ENCODE measurements at regions not wholly inside any gene's neighbourhood (a gene's known extent, or its start where the extent isn't known, plus 50 kb on each side); places are given as distances from the start of the nearest gene placed in this dataset.

DNA sequence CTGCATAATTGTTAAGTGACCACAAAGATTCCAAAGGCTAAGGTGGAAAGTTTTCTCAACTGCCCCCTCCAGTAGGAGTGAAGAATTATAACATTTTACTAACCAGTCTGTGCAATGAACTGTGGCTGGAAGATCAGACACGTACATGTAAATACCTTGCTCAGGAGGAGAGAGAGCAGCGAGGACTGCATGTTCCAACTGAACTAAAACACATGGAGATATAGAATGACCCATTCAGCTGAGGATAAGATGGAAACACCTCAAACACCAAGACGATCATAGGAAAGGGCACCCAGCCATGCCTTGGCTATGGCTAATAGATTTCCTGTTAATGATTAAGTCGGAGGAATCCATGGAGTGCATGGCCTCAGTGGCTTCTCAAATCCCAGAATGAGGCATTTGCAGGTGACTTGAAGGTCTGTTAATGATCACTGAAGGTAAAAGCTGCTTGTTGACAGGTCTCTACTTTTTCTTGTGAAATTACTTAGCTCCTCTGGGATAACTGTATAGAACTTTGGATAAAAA, 875.6 kb downstream of the TFAP2A start:
- FAIRE-seq (no peak), DNase-seq (no peak)
- H3K9me3 ChIP-seq (ENCODE audit: control insufficient read depth in 2 of 2, insufficient read depth in 1 of 2, low read depth in 1 of 2, low read length in 1 of 2): no peaks in the 10 kb centered on the region
- no peak overlapping the region for H3K4me3 ChIP-seq (ENCODE audit: low read depth in 1 of 3, low read length in 3 of 3)
- no peaks in the 10 kb centered on the region for H3K27me3 ChIP-seq (ENCODE audit: control insufficient read depth in 3 of 3, insufficient read depth in 3 of 3, low read length in 3 of 3)
- WGBS, 3 donors: 24 to 64% (median 37%) methylated on average over 4 of the region's 4 CpGs
- H3K27ac ChIP-seq (ENCODE audit: low read depth in 1 of 3, low read length in 2 of 3): no peak overlapping the region
- no peaks in the 10 kb centered on the region for H3K36me3 ChIP-seq (ENCODE audit: control insufficient read depth in 3 of 3, insufficient read depth in 2 of 3, low read depth in 1 of 3, low read length in 3 of 3)
- no peaks in the 10 kb centered on the region for H3K4me1 ChIP-seq (ENCODE audit: control insufficient read depth in 3 of 3, insufficient read depth in 2 of 3, low read depth in 1 of 3, low read length in 2 of 3)

GRCh38 chr6:9537381-9537780, 877.5 kb downstream of the TFAP2A start:
- Histone ChIP-seq H3K27ac (ENCODE audit: low read depth in 1 of 3, low read length in 2 of 3) (no peak overlapping the region), H3K9me3 (ENCODE audit: control insufficient read depth in 2 of 2, insufficient read depth in 1 of 2, low read depth in 1 of 2, low read length in 1 of 2) (no peaks in the 10 kb centered on the region), H3K36me3 (ENCODE audit: control insufficient read depth in 3 of 3, insufficient read depth in 2 of 3, low read depth in 1 of 3, low read length in 3 of 3) (no peaks in the 10 kb centered on the region), H3K4me3 (ENCODE audit: low read depth in 1 of 3, low read length in 3 of 3) (no peak overlapping the region), H3K4me1 (ENCODE audit: control insufficient read depth in 3 of 3, insufficient read depth in 2 of 3, low read depth in 1 of 3, low read length in 2 of 3) (no peaks in the 10 kb centered on the region), H3K27me3 (ENCODE audit: control insufficient read depth in 3 of 3, insufficient read depth in 3 of 3, low read length in 3 of 3) (no peaks in the 10 kb centered on the region)
- FAIRE-seq (no peak), DNase-seq (no peak)
- WGBS, 3 donors: 82 to 92% (median 85%) methylated on average over 2 of the region's 2 CpGs

GRCh38 chr6:9535106-9535505, 879.8 kb downstream of the TFAP2A start:
- Histone ChIP-seq H3K4me3 (ENCODE audit: low read depth in 1 of 3, low read length in 3 of 3) (no peak overlapping the region), H3K4me1 (ENCODE audit: control insufficient read depth in 3 of 3, insufficient read depth in 2 of 3, low read depth in 1 of 3, low read length in 2 of 3) (no peaks in the 10 kb centered on the region), H3K27me3 (ENCODE audit: control insufficient read depth in 3 of 3, insufficient read depth in 3 of 3, low read length in 3 of 3) (no peaks in the 10 kb centered on the region), H3K9me3 (ENCODE audit: control insufficient read depth in 2 of 2, insufficient read depth in 1 of 2, low read depth in 1 of 2, low read length in 1 of 2) (no peaks in the 10 kb centered on the region), H3K27ac (ENCODE audit: low read depth in 1 of 3, low read length in 2 of 3) (no peak overlapping the region), H3K36me3 (ENCODE audit: control insufficient read depth in 3 of 3, insufficient read depth in 2 of 3, low read depth in 1 of 3, low read length in 3 of 3) (no peaks in the 10 kb centered on the region)
- FAIRE-seq (no peak), DNase-seq (no peak)
- 68 to 82% (median 79%) methylated on average over 2 of the region's 2 CpGs for WGBS, 3 donors

GRCh38 chr6:9532621-9533557, 882.0 kb downstream of the TFAP2A start:
- 82 to 87% (median 84%) methylated on average over 3 of the region's 3 CpGs for WGBS, 3 donors
- Histone ChIP-seq H3K4me3 (ENCODE audit: low read depth in 1 of 3, low read length in 3 of 3) (no peak overlapping the region), H3K27ac (ENCODE audit: low read depth in 1 of 3, low read length in 2 of 3) (no peak overlapping the region), H3K36me3 (ENCODE audit: control insufficient read depth in 3 of 3, insufficient read depth in 2 of 3, low read depth in 1 of 3, low read length in 3 of 3) (no peaks in the 10 kb centered on the region), H3K4me1 (ENCODE audit: control insufficient read depth in 3 of 3, insufficient read depth in 2 of 3, low read depth in 1 of 3, low read length in 2 of 3) (no peaks in the 10 kb centered on the region), H3K27me3 (ENCODE audit: control insufficient read depth in 3 of 3, insufficient read depth in 3 of 3, low read length in 3 of 3) (no peaks in the 10 kb centered on the region), H3K9me3 (ENCODE audit: control insufficient read depth in 2 of 2, insufficient read depth in 1 of 2, low read depth in 1 of 2, low read length in 1 of 2) (no peaks in the 10 kb centered on the region)
- FAIRE-seq (no peak), DNase-seq (no peak)

- H3K4me3 ChIP-seq (ENCODE audit: low read depth in 1 of 3, low read length in 3 of 3): no peak overlapping the region
- DNase-seq: no peak
- H3K27me3 ChIP-seq (ENCODE audit: control insufficient read depth in 3 of 3, insufficient read depth in 3 of 3, low read length in 3 of 3): no peaks in the 10 kb centered on the region
- H3K9me3 ChIP-seq (ENCODE audit: control insufficient read depth in 2 of 2, insufficient read depth in 1 of 2, low read depth in 1 of 2, low read length in 1 of 2): no peaks in the 10 kb centered on the region
- no peaks in the 10 kb centered on the region for H3K36me3 ChIP-seq (ENCODE audit: control insufficient read depth in 3 of 3, insufficient read depth in 2 of 3, low read depth in 1 of 3, low read length in 3 of 3)
- no peak overlapping the region for H3K27ac ChIP-seq (ENCODE audit: low read depth in 1 of 3, low read length in 2 of 3)
- no peak for FAIRE-seq
- 44 to 65% (median 51%) methylated on average over 4 of the region's 4 CpGs for WGBS, 3 donors
- no peaks in the 10 kb centered on the region for H3K4me1 ChIP-seq (ENCODE audit: control insufficient read depth in 3 of 3, insufficient read depth in 2 of 3, low read depth in 1 of 3, low read length in 2 of 3)
Measured at GRCh38 chr6:9527679-9528286, 887.1 kb downstream of the TFAP2A start.

DNA sequence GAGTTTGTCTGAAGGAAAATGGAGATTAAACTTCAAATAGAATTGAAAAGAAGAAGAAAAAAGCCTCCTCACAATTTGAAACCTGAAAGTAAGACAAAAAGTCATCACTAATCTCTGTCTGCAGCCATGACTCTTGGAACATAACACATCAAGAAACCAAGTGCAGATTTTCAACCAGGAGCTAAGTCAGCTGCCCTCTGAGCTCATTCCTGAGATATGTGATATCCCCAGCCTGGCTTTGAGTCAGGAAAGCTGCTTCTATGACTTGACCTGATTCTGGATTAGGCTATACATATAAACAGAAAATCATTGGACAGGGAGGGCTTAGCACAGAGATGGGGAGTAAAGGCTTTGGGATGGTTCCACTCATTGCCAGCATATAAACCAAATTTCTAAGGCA, 891.4 kb downstream of the TFAP2A start:
- Histone ChIP-seq H3K9me3 (ENCODE audit: control insufficient read depth in 2 of 2, insufficient read depth in 1 of 2, low read depth in 1 of 2, low read length in 1 of 2) (no peaks in the 10 kb centered on the region), H3K27ac (ENCODE audit: low read depth in 1 of 3, low read length in 2 of 3) (no peak overlapping the region), H3K4me3 (ENCODE audit: low read depth in 1 of 3, low read length in 3 of 3) (no peak overlapping the region), H3K36me3 (ENCODE audit: control insufficient read depth in 3 of 3, insufficient read depth in 2 of 3, low read depth in 1 of 3, low read length in 3 of 3) (no peaks in the 10 kb centered on the region), H3K27me3 (ENCODE audit: control insufficient read depth in 3 of 3, insufficient read depth in 3 of 3, low read length in 3 of 3) (no peaks in the 10 kb centered on the region), H3K4me1 (ENCODE audit: control insufficient read depth in 3 of 3, insufficient read depth in 2 of 3, low read depth in 1 of 3, low read length in 2 of 3) (no peaks in the 10 kb centered on the region)
- no peak for DNase-seq
- no peak for FAIRE-seq

GRCh38 chr6:9522101-9522500, 892.8 kb downstream of the TFAP2A start:
- H3K36me3 ChIP-seq (ENCODE audit: control insufficient read depth in 3 of 3, insufficient read depth in 2 of 3, low read depth in 1 of 3, low read length in 3 of 3): no peaks in the 10 kb centered on the region
- no peaks in the 10 kb centered on the region for H3K9me3 ChIP-seq (ENCODE audit: control insufficient read depth in 2 of 2, insufficient read depth in 1 of 2, low read depth in 1 of 2, low read length in 1 of 2)
- WGBS, 3 donors: 30 to 54% (median 40%) methylated on average over 3 of the region's 3 CpGs
- no peak overlapping the region for H3K4me3 ChIP-seq (ENCODE audit: low read depth in 1 of 3, low read length in 3 of 3)
- no peaks in the 10 kb centered on the region for H3K27me3 ChIP-seq (ENCODE audit: control insufficient read depth in 3 of 3, insufficient read depth in 3 of 3, low read length in 3 of 3)
- FAIRE-seq (no peak), DNase-seq (no peak)
- H3K27ac ChIP-seq (ENCODE audit: low read depth in 1 of 3, low read length in 2 of 3): no peak overlapping the region
- no peaks in the 10 kb centered on the region for H3K4me1 ChIP-seq (ENCODE audit: control insufficient read depth in 3 of 3, insufficient read depth in 2 of 3, low read depth in 1 of 3, low read length in 2 of 3)

GRCh38 chr6:9521152-9521530, 893.7 kb downstream of the TFAP2A start:
- WGBS, 3 donors: 56 to 72% (median 68%) methylated on average over 3 of the region's 3 CpGs
- Histone ChIP-seq H3K36me3 (ENCODE audit: control insufficient read depth in 3 of 3, insufficient read depth in 2 of 3, low read depth in 1 of 3, low read length in 3 of 3) (no peaks in the 10 kb centered on the region), H3K9me3 (ENCODE audit: control insufficient read depth in 2 of 2, insufficient read depth in 1 of 2, low read depth in 1 of 2, low read length in 1 of 2) (no peaks in the 10 kb centered on the region), H3K4me1 (ENCODE audit: control insufficient read depth in 3 of 3, insufficient read depth in 2 of 3, low read depth in 1 of 3, low read length in 2 of 3) (no peaks in the 10 kb centered on the region), H3K27me3 (ENCODE audit: control insufficient read depth in 3 of 3, insufficient read depth in 3 of 3, low read length in 3 of 3) (no peaks in the 10 kb centered on the region), H3K4me3 (ENCODE audit: low read depth in 1 of 3, low read length in 3 of 3) (no peak overlapping the region), H3K27ac (ENCODE audit: low read depth in 1 of 3, low read length in 2 of 3) (no peak overlapping the region)
- DNase-seq (no peak), FAIRE-seq (no peak)

Measured in small intestine (tissue), 7 donors.